Gastroesophageal sphincter (tissue), 4 donors: ENCODE measurements at regions not wholly inside any gene's neighbourhood (a gene's known extent, or its start where the extent isn't known, plus 50 kb on each side); places are given as distances from the start of the nearest gene placed in this dataset.

Experiments used
- ATAC-seq: fragments of 150-250 bp; one replicate; pipeline ENCODE4 v1.9.1; 2016; ENCODE audit warnings: mild to moderate bottlenecking, moderate library complexity
- H3K27ac ChIP-seq, 4 donors: fragments of 200-600 bp; sonication (generic) in 3 of 4; 1 replicate in 3 of 4; 2 replicates in 1 of 4; pipeline ENCODE4 v1.5.1; 2016 to 2019
- H3K27me3 ChIP-seq: fragments of 200-600 bp; sonication (generic); one replicate; pipeline ENCODE4 v1.5.1; 2019
- H3K36me3 ChIP-seq, 2 donors: fragments of 200-600 bp; sonication (generic); one replicate each; pipeline ENCODE4 v1.5.1; 2019; ENCODE audit warnings: control low read depth in 1 of 2
- H3K4me1 ChIP-seq, 3 donors: fragments of 200-600 bp; sonication (generic); 1 replicate in 2 of 3; 2 replicates in 1 of 3; pipeline ENCODE4 v1.5.1; 2016 to 2019; ENCODE audit warnings: control low read depth in 2 of 3
- H3K4me3 ChIP-seq, 2 donors: fragments of 200-600 bp; sonication (generic); one replicate each; pipeline ENCODE4 v1.5.1; 2019; ENCODE audit warnings: mild to moderate bottlenecking in 1 of 2, moderate library complexity in 1 of 2
- H3K9me3 ChIP-seq, 3 donors: fragments of 200-600 bp; sonication (generic); one replicate each; pipeline ENCODE4 v1.5.1; 2017 to 2019; ENCODE audit warnings: control low read depth in 2 of 3
- CTCF ChIP-seq, 4 experiments: fragments of 200-600 bp in 2 of 4; fragments of 450-650 bp in 2 of 4; sonication (generic) in 1 of 4; IDR thresholded peaks; one replicate each; pipeline ENCODE4 v1.5.1; 2017 to 2019; ENCODE audit warnings: antibody characterized with exemption in 4 of 4, mild to moderate bottlenecking in 2 of 4, moderate library complexity in 2 of 4
- EP300 ChIP-seq: sonication (generic); formaldehyde crosslinking; IDR thresholded peaks from one replicate; pipeline ENCODE4 v1.6.1; 2017; ENCODE audit warnings: antibody characterized with exemption, mild to moderate bottlenecking
- POLR2A ChIP-seq, 2 donors: fragments of 450-650 bp; IDR thresholded peaks; one replicate each; pipeline ENCODE4 v1.6.1; 2017; ENCODE audit warnings: antibody characterized with exemption in 2 of 2, mild to moderate bottlenecking in 2 of 2, moderate library complexity in 1 of 2
- POLR2AphosphoS5 ChIP-seq: sonication (generic); formaldehyde crosslinking; IDR thresholded peaks from one replicate; pipeline ENCODE4 v1.6.1; 2017; ENCODE audit warnings: antibody characterized with exemption
- WGBS, 2 donors: methylation state at CpG; one replicate each; pipeline ENCODE4 v1.1.5; 2018; ENCODE audit warnings: low coverage in 1 of 2; 5-methylcytosine and 5-hydroxymethylcytosine counted together

GRCh38 chr5:31029925-31030324, 163.6 kb upstream of the CDH6 start:
- no peak for ATAC-seq
- Histone ChIP-seq H3K27ac (no peak overlapping the region), H3K9me3 (no peaks in the 10 kb centered on the region), H3K27me3 (no peaks in the 10 kb centered on the region), H3K4me3 (no peak overlapping the region), H3K36me3 (no peaks in the 10 kb centered on the region), H3K4me1 (no peaks in the 10 kb centered on the region)
- 100% methylated on average over 4 of the region's 8 CpGs; no CpG with 5 or more reads in 1 of the 2 donors for WGBS, 2 donors
- no peak for TF ChIP-seq CTCF (IDR thresholded peaks at IDR 0.05)
- TF ChIP-seq POLR2AphosphoS5: no peak
- no peak for TF ChIP-seq POLR2A (IDR thresholded peaks at IDR 0.05)
- TF ChIP-seq EP300: no peak

- no peaks in the 10 kb centered on the region for H3K9me3 ChIP-seq
- H3K4me1 ChIP-seq: no peaks in the 10 kb centered on the region
- no peak overlapping the region for H3K4me3 ChIP-seq
- no peak for ATAC-seq
- TF ChIP-seq POLR2AphosphoS5 (no peak), CTCF (IDR thresholded peaks at IDR 0.05) (no peak), POLR2A (IDR thresholded peaks at IDR 0.05) (no peak), EP300 (no peak)
- no peaks in the 10 kb centered on the region for H3K36me3 ChIP-seq
- no peak overlapping the region for H3K27ac ChIP-seq
- no peaks in the 10 kb centered on the region for H3K27me3 ChIP-seq
These were observed 165.8 kb upstream of the CDH6 start for GRCh38 chr5:31027721-31028120.

- 20 to 21% methylated on average over 3 of the region's 3 CpGs for WGBS, 2 donors
- no peak for TF ChIP-seq POLR2A (IDR thresholded peaks at IDR 0.05)
- TF ChIP-seq POLR2AphosphoS5: no peak
- TF ChIP-seq CTCF (IDR thresholded peaks at IDR 0.05): no peak
- TF ChIP-seq EP300: no peak
- no peak overlapping the region for H3K4me3 ChIP-seq
These were observed 170.4 kb upstream of the CDH6 start for GRCh38 chr5:31023105-31023504.

GRCh38 chr5:31021181-31021624, 172.3 kb upstream of the CDH6 start:
- 13 to 30% methylated on average over 2 of the region's 2 CpGs for WGBS, 2 donors
- TF ChIP-seq POLR2A (IDR thresholded peaks at IDR 0.05) (no peak), POLR2AphosphoS5 (no peak), CTCF (IDR thresholded peaks at IDR 0.05) (no peak), EP300 (no peak)
- no peak for ATAC-seq
- no peak overlapping the region for H3K4me3 ChIP-seq
- no peaks in the 10 kb centered on the region for H3K27me3 ChIP-seq
- no peaks in the 10 kb centered on the region for H3K9me3 ChIP-seq
- H3K36me3 ChIP-seq: no peaks in the 10 kb centered on the region
- no peak overlapping the region for H3K27ac ChIP-seq
- H3K4me1 ChIP-seq: no peaks in the 10 kb centered on the region

More at GRCh38 chr5:31023105-31023504, 170.4 kb upstream of the CDH6 start:
- ATAC-seq: no peak
- Histone ChIP-seq H3K36me3 (no peaks in the 10 kb centered on the region), H3K27ac (no peak overlapping the region), H3K4me1 (no peaks in the 10 kb centered on the region), H3K27me3 (no peaks in the 10 kb centered on the region), H3K9me3 (no peaks in the 10 kb centered on the region)

- Histone ChIP-seq H3K27ac (no peak overlapping the region), H3K9me3 (no peaks in the 10 kb centered on the region), H3K4me1 (no peaks in the 10 kb centered on the region), H3K36me3 (no peaks in the 10 kb centered on the region), H3K27me3 (no peaks in the 10 kb centered on the region), H3K4me3 (no peak overlapping the region)
- no peak for TF ChIP-seq EP300
- TF ChIP-seq CTCF (IDR thresholded peaks at IDR 0.05): no peak
- no peak for TF ChIP-seq POLR2A (IDR thresholded peaks at IDR 0.05)
- TF ChIP-seq POLR2AphosphoS5: no peak
- WGBS, 2 donors: 92 to 100% methylated on average over 1 to 2 of the region's 5 CpGs
- no peak for ATAC-seq
These were observed 185.3 kb upstream of the CDH6 start for GRCh38 chr5:31008231-31008630.
